ENCODE measurements at regions not wholly inside any gene's neighbourhood (a gene's known extent, or its start where the extent isn't known, plus 50 kb on each side); places are given as distances from the start of the nearest gene placed in this dataset.

GRCh38 chr6:167232356-167232755 is 58.8 kb upstream of the UNC93A start:
- TF ChIP-seq CTCF (IDR thresholded peaks at IDR 0.05) (no peak), POLR2A (IDR thresholded peaks at IDR 0.05) (no peak)

Data from thyroid gland (tissue), 4 donors.